ENCODE measurements at regions not wholly inside any gene's neighbourhood (a gene's known extent, or its start where the extent isn't known, plus 50 kb on each side); places are given as distances from the start of the nearest gene placed in this dataset.

DNA sequence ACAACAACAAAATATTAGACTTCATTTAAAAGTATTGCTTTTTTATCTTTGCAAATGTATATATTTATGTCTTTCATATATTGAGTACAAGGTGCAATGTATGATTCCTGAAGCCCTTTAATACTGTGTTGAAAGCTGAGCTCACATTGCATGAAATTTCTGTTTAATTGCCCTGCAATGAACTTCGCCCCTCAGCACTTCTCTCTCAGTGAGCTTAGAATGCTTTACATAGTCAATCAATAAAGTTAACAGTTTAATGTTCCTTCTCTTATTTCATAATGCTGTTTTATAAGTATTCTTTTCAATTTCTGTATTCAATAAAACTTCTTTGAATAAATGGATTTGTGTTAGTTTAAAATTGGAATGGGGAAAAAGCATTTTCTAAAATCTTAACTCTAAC lies 607.1 kb downstream of the SOX5 start:
- Mint-ChIP-seq H3K9me3 (no peaks in the 10 kb centered on the region), H3K27ac (no peak overlapping the region), H3K4me1 (peaks cover 6% of the 10 kb centered on the region; the same call in 1 of the 2 replicates), H3K27me3 (ENCODE audit: low read depth) (no peaks in the 10 kb centered on the region), H3K36me3 (no peaks in the 10 kb centered on the region), H3K4me3 (no peak overlapping the region)
- TF ChIP-seq MLX (CRISPR knock-in tag; IDR thresholded peaks at IDR 0.05) (no peak), RORB (CRISPR knock-in tag; IDR thresholded peaks at IDR 0.05) (no peak), SP1 (CRISPR knock-in tag; conservative IDR thresholded peaks at IDR 0.05) (no peak), ZBTB43 (CRISPR knock-in tag; IDR thresholded peaks at IDR 0.05) (no peak), CTCF (IDR thresholded peaks at IDR 0.05) (no peak), ZNF317 (CRISPR knock-in tag; IDR thresholded peaks at IDR 0.05; ENCODE audit: borderline replicate concordance, low read depth) (no peak), ZNF512 (CRISPR knock-in tag; IDR thresholded peaks at IDR 0.05; ENCODE audit: borderline replicate concordance) (no peak), HMGXB4 (CRISPR knock-in tag; IDR thresholded peaks at IDR 0.05) (no peak), ELF4 (CRISPR knock-in tag; IDR thresholded peaks at IDR 0.05; ENCODE audit: low read depth) (no peak), TEAD1 (CRISPR knock-in tag; IDR thresholded peaks at IDR 0.05) (no peak), ZNF263 (CRISPR knock-in tag; IDR thresholded peaks at IDR 0.05; ENCODE audit: low read depth) (no peak), TCF7 (CRISPR knock-in tag; IDR thresholded peaks at IDR 0.05; ENCODE audit: low read depth) (no peak), AR (CRISPR knock-in tag; IDR thresholded peaks at IDR 0.05) (no peak), PRRX2 (CRISPR knock-in tag; IDR thresholded peaks at IDR 0.05) (no peak), IRF2 (CRISPR knock-in tag; IDR thresholded peaks at IDR 0.05; ENCODE audit: borderline replicate concordance, low read depth) (no peak)
- TF ChIP-seq, protein P1, sequence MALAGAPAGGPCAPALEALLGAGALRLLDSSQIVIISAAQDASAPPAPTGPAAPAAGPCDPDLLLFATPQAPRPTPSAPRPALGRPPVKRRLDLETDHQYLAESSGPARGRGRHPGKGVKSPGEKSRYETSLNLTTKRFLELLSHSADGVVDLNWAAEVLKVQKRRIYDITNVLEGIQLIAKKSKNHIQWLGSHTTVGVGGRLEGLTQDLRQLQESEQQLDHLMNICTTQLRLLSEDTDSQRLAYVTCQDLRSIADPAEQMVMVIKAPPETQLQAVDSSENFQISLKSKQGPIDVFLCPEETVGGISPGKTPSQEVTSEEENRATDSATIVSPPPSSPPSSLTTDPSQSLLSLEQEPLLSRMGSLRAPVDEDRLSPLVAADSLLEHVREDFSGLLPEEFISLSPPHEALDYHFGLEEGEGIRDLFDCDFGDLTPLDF (CRISPR knock-in tag; IDR thresholded peaks at IDR 0.05) = no peak
- ChIA-PET POLR2A (no interaction called here), CTCF (no interaction called here)
- no peak for DNase-seq (ENCODE audit: low spot score)
- ATAC-seq = no peak
